Neural progenitor cell (in vitro differentiated cells): ENCODE measurements at regions not wholly inside any gene's neighbourhood (a gene's known extent, or its start where the extent isn't known, plus 50 kb on each side); places are given as distances from the start of the nearest gene placed in this dataset.

Experiments used
- DNase-seq: peaks from one replicate; pipeline ENCODE4 v3.0.0-alpha.2; 2016; ENCODE audit warnings: low spot score
- H2AFZ ChIP-seq: fragments of 200-600 bp; sonication (generic); replicated peaks from 2 replicates; pipeline ENCODE4 v1.6.1; 2016; ENCODE audit warnings: antibody characterized with exemption
- H3F3A ChIP-seq: fragments of 200-600 bp; sonication (generic); 2 replicates; pipeline ENCODE4 v1.6.1; 2016; ENCODE audit warnings: antibody characterized with exemption, low read depth
- H3K27ac ChIP-seq: fragments of 200-600 bp; sonication (generic); 2 replicates; pipeline ENCODE4 v1.5.1; 2016; ENCODE audit warnings: mild to moderate bottlenecking
- H3K27me3 ChIP-seq: fragments of 200-600 bp; sonication (generic); 2 replicates; pipeline ENCODE4 v1.6.1; 2016; ENCODE audit warnings: mild to moderate bottlenecking, moderate library complexity
- H3K36me3 ChIP-seq: fragments of 200-600 bp; sonication (generic); 2 replicates; pipeline ENCODE4 v1.5.1; 2016
- H3K4me1 ChIP-seq: fragments of 200-600 bp; sonication (generic); 2 replicates; pipeline ENCODE4 v1.6.1; 2016; ENCODE audit warnings: mixed run types
- H3K4me2 ChIP-seq: fragments of 200-600 bp; sonication (generic); 2 replicates; pipeline ENCODE4 v1.6.1; 2016
- H3K4me3 ChIP-seq: fragments of 200-600 bp; sonication (generic); 2 replicates; pipeline ENCODE4 v1.5.1; 2016
- H3K79me2 ChIP-seq: fragments of 200-600 bp; sonication (generic); 2 replicates; pipeline ENCODE4 v1.6.1; 2016; ENCODE audit warnings: low read depth
- H3K9ac ChIP-seq: fragments of 200-600 bp; sonication (generic); 2 replicates; pipeline ENCODE4 v1.6.1; 2016
- H3K9me3 ChIP-seq: fragments of 200-600 bp; sonication (generic); 2 replicates; pipeline ENCODE4 v1.5.1; 2016; ENCODE audit warnings: low read depth
- H4K20me1 ChIP-seq: fragments of 200-600 bp; sonication (generic); 2 replicates; pipeline ENCODE4 v1.6.1; 2016; ENCODE audit warnings: low read depth
- H3K27ac Mint-ChIP-seq: 3 replicates; pipeline ENCODE4 v1.8.0; 2021; ENCODE audit warnings: mixed read lengths
- H3K27me3 Mint-ChIP-seq: 2 replicates; pipeline ENCODE4 v1.8.0; 2022; ENCODE audit warnings: low read depth, mild to moderate bottlenecking, inconsistent platforms, moderate library complexity, mixed read lengths; ENCODE audit not compliant: insufficient read depth
- H3K36me3 Mint-ChIP-seq: 3 replicates; pipeline ENCODE4 v1.8.0; 2021; ENCODE audit warnings: mixed read lengths
- H3K4me1 Mint-ChIP-seq: 3 replicates; pipeline ENCODE4 v1.8.0; 2021; ENCODE audit warnings: mixed read lengths
- H3K4me3 Mint-ChIP-seq: 3 replicates; pipeline ENCODE4 v1.8.0; 2021; ENCODE audit warnings: mild to moderate bottlenecking, moderate library complexity, mixed read lengths
- H3K9me3 Mint-ChIP-seq: 3 replicates; pipeline ENCODE4 v1.8.0; 2020; ENCODE audit warnings: mixed read lengths
- EZH2 ChIP-seq: fragments of 200-600 bp; sonication (generic); IDR thresholded peaks from 2 replicates; pipeline ENCODE4 v1.6.1; 2017; ENCODE audit warnings: antibody characterized with exemption, mild to moderate bottlenecking, moderate library complexity
- EZH2phosphoT487 ChIP-seq: fragments of 200-600 bp; sonication (generic); IDR thresholded peaks from 2 replicates; pipeline ENCODE4 v1.6.1; 2017; ENCODE audit warnings: antibody characterized with exemption
- TF ChIP-seq, protein P1 (sequence below): fragments of 200-600 bp; sonication (generic); IDR thresholded peaks from 2 replicates; pipeline ENCODE4 v1.5.1; 2017; ENCODE audit warnings: antibody characterized with exemption, mild to moderate bottlenecking

DNA sequence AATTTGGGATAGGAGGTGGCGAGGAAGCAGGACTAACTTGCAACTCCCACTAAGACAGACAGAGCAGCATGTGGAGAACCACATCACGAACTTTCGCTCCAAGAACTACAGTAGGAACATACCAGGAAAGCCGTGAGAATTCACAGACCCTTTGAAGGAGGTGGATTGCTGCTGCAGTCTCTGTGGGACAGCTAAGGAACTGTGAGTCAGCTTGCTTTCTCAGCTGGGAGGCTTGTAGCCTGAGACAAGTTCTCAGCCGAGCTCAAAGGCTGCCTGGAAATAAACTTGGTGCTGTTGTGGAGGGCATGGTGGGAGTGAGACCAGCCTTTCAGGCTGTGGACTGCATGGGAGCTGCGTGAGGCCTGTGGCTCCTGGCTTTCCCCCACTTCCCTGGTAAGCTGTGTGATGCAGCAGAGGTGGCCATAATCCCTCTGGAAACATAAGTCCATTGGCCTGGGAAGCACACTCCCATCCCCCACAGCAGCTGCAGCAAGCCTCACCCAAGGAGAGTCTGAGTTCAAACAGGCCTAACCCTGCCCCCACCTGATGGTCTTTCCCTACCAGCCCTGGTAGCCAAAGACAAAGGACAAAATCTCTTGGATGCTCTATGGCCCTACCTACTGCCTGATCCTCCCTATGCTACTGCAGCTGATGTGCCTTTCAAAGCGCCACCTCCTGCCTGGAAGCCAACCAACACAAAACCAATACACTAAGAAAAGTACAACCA lies 441.1 kb upstream of the HTR2A start:
- DNase-seq = peak; percentile 20
- H3K27me3 Mint-ChIP-seq = peaks cover 2% of the 10 kb centered on the region
- Histone ChIP-seq H3K4me3 (no peak overlapping the region), H3K9ac (no peak overlapping the region), H3F3A (no peaks in the 10 kb centered on the region), H3K27ac (no peak overlapping the region), H3K9me3 (no peaks in the 10 kb centered on the region), H2AFZ (peak overlapping the region; percentile 46), H3K36me3 (no peaks in the 10 kb centered on the region), H3K4me2 (no peak overlapping the region), H3K79me2 (no peaks in the 10 kb centered on the region), H3K27me3 (no peaks in the 10 kb centered on the region), H4K20me1 (no peaks in the 10 kb centered on the region), H3K4me1 (peaks cover 4% of the 10 kb centered on the region)
- no peaks in the 10 kb centered on the region for H3K36me3 Mint-ChIP-seq
- peaks cover 15% of the 10 kb centered on the region for H3K4me1 Mint-ChIP-seq
- no peak overlapping the region for H3K4me3 Mint-ChIP-seq
- H3K27ac Mint-ChIP-seq = peak overlapping the region; percentile 64
- peaks cover 19% of the 10 kb centered on the region for H3K9me3 Mint-ChIP-seq
- TF ChIP-seq EZH2 (no peak), EZH2phosphoT487 (no peak)
- TF ChIP-seq, protein P1, sequence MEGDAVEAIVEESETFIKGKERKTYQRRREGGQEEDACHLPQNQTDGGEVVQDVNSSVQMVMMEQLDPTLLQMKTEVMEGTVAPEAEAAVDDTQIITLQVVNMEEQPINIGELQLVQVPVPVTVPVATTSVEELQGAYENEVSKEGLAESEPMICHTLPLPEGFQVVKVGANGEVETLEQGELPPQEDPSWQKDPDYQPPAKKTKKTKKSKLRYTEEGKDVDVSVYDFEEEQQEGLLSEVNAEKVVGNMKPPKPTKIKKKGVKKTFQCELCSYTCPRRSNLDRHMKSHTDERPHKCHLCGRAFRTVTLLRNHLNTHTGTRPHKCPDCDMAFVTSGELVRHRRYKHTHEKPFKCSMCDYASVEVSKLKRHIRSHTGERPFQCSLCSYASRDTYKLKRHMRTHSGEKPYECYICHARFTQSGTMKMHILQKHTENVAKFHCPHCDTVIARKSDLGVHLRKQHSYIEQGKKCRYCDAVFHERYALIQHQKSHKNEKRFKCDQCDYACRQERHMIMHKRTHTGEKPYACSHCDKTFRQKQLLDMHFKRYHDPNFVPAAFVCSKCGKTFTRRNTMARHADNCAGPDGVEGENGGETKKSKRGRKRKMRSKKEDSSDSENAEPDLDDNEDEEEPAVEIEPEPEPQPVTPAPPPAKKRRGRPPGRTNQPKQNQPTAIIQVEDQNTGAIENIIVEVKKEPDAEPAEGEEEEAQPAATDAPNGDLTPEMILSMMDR = no peak

DNA sequence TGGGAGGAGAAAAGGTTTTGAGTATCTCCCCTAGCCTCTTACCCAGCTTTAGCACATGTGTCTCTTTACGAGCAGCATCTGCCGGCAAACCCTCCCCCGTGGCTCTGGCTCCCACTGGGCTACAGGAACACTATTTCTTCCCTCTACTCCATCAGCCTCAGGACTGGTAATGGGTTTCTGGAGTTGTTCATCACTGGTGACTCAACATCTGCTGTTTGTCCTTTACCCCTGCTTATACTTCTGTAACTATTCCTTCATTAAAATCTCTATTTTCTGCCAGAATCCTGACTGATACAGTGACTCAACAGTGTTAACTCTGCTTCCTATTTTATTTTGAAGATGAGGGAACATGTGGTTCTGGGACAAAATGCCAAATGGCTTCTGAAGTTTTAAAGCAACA lies 437.3 kb upstream of the HTR2A start:
- Histone ChIP-seq H2AFZ (peak overlapping the region; percentile 26), H3K27ac (no peak overlapping the region)

DNA sequence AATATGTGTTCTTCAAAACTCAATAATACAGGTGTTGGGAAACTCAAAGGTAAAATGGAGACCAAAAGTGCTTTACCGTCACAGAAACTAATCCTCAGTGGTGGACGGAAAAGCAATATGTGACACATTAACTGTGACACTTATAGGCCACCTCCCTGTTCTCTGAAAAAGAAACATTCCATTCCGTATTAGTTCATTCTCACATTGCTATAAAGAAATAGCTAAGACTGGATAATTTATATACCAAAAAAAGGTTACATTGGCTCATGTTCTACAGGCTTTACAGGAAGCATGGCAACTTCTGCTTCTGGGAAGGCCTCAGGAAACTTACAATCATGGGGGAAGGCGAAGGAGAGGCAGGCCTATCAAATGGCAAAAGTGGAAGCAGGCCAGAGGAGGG lies 435.3 kb upstream of the HTR2A start:
- H3K4me2 ChIP-seq = no peak overlapping the region
- Mint-ChIP-seq H3K4me1 (no peaks in the 10 kb centered on the region), H3K36me3 (no peaks in the 10 kb centered on the region), H3K9me3 (no peaks in the 10 kb centered on the region), H3K4me3 (no peak overlapping the region), H3K27me3 (no peaks in the 10 kb centered on the region), H3K27ac (no peak overlapping the region)
- no peaks in the 10 kb centered on the region for H3F3A ChIP-seq
- H4K20me1 ChIP-seq = no peaks in the 10 kb centered on the region
- no peaks in the 10 kb centered on the region for H3K27me3 ChIP-seq
- H3K4me3 ChIP-seq = no peak overlapping the region
- H3K27ac ChIP-seq = no peak overlapping the region
- TF ChIP-seq, protein P1 = no peak
- TF ChIP-seq EZH2phosphoT487 = no peak
- no peak for TF ChIP-seq EZH2
- H3K36me3 ChIP-seq = no peaks in the 10 kb centered on the region
- DNase-seq = no peak
- no peaks in the 10 kb centered on the region for H3K9me3 ChIP-seq
- H3K9ac ChIP-seq = no peak overlapping the region
- H3K4me1 ChIP-seq = no peaks in the 10 kb centered on the region
- H3K79me2 ChIP-seq = no peaks in the 10 kb centered on the region
- no peak overlapping the region for H2AFZ ChIP-seq

More for the DNA sequence above, 437.3 kb upstream of the HTR2A start:
- TF ChIP-seq EZH2 = no peak
- TF ChIP-seq EZH2phosphoT487 = no peak
- TF ChIP-seq, protein P1 = no peak
- H3K36me3 Mint-ChIP-seq = no peaks in the 10 kb centered on the region
- H3K27ac Mint-ChIP-seq = peak overlapping the region; percentile 53
- Histone ChIP-seq H3F3A (no peaks in the 10 kb centered on the region), H3K36me3 (no peaks in the 10 kb centered on the region), H3K79me2 (no peaks in the 10 kb centered on the region), H3K27me3 (no peaks in the 10 kb centered on the region), H3K9ac (no peak overlapping the region), H3K4me1 (peaks cover 4% of the 10 kb centered on the region), H3K4me3 (no peak overlapping the region), H3K9me3 (no peaks in the 10 kb centered on the region), H3K4me2 (no peak overlapping the region), H4K20me1 (no peaks in the 10 kb centered on the region)
- peaks cover 12% of the 10 kb centered on the region for H3K4me1 Mint-ChIP-seq
- no peaks in the 10 kb centered on the region for H3K9me3 Mint-ChIP-seq
- H3K4me3 Mint-ChIP-seq = no peak overlapping the region
- H3K27me3 Mint-ChIP-seq = peaks cover 2% of the 10 kb centered on the region
- DNase-seq = no peak
